Osteocyte (in vitro differentiated cells): ENCODE measurements at regions not wholly inside any gene's neighbourhood (a gene's known extent, or its start where the extent isn't known, plus 50 kb on each side); places are given as distances from the start of the nearest gene placed in this dataset.

Experiments
- DNase-seq: peaks from one replicate; pipeline ENCODE4 v3.0.0; 2021; ENCODE audit warnings: mixed read lengths; ENCODE audit not compliant: unreplicated experiment; ENCODE audit errors: extremely low spot score
- H3K27ac Mint-ChIP-seq: one replicate; pipeline ENCODE4 v1.8.0; 2021; ENCODE audit warnings: mild to moderate bottlenecking, mixed read lengths; ENCODE audit not compliant: unreplicated experiment
- H3K27me3 Mint-ChIP-seq: one replicate; pipeline ENCODE4 v1.8.0; 2021; ENCODE audit warnings: mixed read lengths; ENCODE audit not compliant: unreplicated experiment
- H3K36me3 Mint-ChIP-seq: one replicate; pipeline ENCODE4 v1.8.0; 2021; ENCODE audit warnings: mixed read lengths; ENCODE audit not compliant: unreplicated experiment
- H3K4me1 Mint-ChIP-seq: one replicate; pipeline ENCODE4 v1.8.0; 2021; ENCODE audit warnings: mixed read lengths; ENCODE audit not compliant: unreplicated experiment
- H3K4me3 Mint-ChIP-seq: one replicate; pipeline ENCODE4 v1.8.0; 2021; ENCODE audit warnings: mild to moderate bottlenecking, moderate library complexity, mixed read lengths; ENCODE audit not compliant: unreplicated experiment
- H3K9me3 Mint-ChIP-seq: one replicate; pipeline ENCODE4 v1.8.0; 2021; ENCODE audit warnings: mixed read lengths; ENCODE audit not compliant: unreplicated experiment
- CTCF ChIP-seq: fragments of 200-600 bp; sonication (generic); IDR thresholded peaks from 2 replicates; pipeline ENCODE4 v1.5.0; 2021; ENCODE audit warnings: antibody characterized with exemption, mild to moderate bottlenecking, moderate library complexity

- no peak for TF ChIP-seq CTCF
- Mint-ChIP-seq H3K4me3 (no peak overlapping the region), H3K27ac (no peak overlapping the region), H3K9me3 (no peaks in the 10 kb centered on the region), H3K4me1 (no peaks in the 10 kb centered on the region), H3K27me3 (no peaks in the 10 kb centered on the region), H3K36me3 (no peaks in the 10 kb centered on the region)
- DNase-seq = peak; percentile 46
These were observed 129.0 kb upstream of the CHD6 start for GRCh38 chr20:41747226-41747625.

GRCh38 chr20:41746635-41747034 is 128.5 kb upstream of the CHD6 start:
- Mint-ChIP-seq H3K9me3 (no peaks in the 10 kb centered on the region), H3K27ac (no peak overlapping the region), H3K36me3 (no peaks in the 10 kb centered on the region), H3K27me3 (no peaks in the 10 kb centered on the region), H3K4me3 (no peak overlapping the region), H3K4me1 (no peaks in the 10 kb centered on the region)
- DNase-seq = peak; percentile 36
- TF ChIP-seq CTCF = no peak

- no peak overlapping the region for H3K27ac Mint-ChIP-seq
- H3K4me3 Mint-ChIP-seq = no peak overlapping the region
- H3K4me1 Mint-ChIP-seq = no peaks in the 10 kb centered on the region
- H3K27me3 Mint-ChIP-seq = no peaks in the 10 kb centered on the region
- no peaks in the 10 kb centered on the region for H3K36me3 Mint-ChIP-seq
- peak; percentile 79 for TF ChIP-seq CTCF
- no peak for DNase-seq
- peaks cover 4% of the 10 kb centered on the region for H3K9me3 Mint-ChIP-seq
These were observed 120.5 kb upstream of the CHD6 start for GRCh38 chr20:41738604-41739206.

GRCh38 chr20:41735949-41736348 is 117.8 kb upstream of the CHD6 start:
- Mint-ChIP-seq H3K9me3 (peaks cover 4% of the 10 kb centered on the region), H3K36me3 (no peaks in the 10 kb centered on the region), H3K27me3 (no peaks in the 10 kb centered on the region), H3K4me3 (no peak overlapping the region), H3K4me1 (no peaks in the 10 kb centered on the region), H3K27ac (no peak overlapping the region)
- no peak for DNase-seq
- TF ChIP-seq CTCF = no peak

- no peaks in the 10 kb centered on the region for H3K27me3 Mint-ChIP-seq
- no peaks in the 10 kb centered on the region for H3K36me3 Mint-ChIP-seq
- H3K27ac Mint-ChIP-seq = no peak overlapping the region
- DNase-seq = peak; percentile 75
- peaks cover 4% of the 10 kb centered on the region for H3K9me3 Mint-ChIP-seq
- no peak overlapping the region for H3K4me3 Mint-ChIP-seq
- H3K4me1 Mint-ChIP-seq = no peaks in the 10 kb centered on the region
- TF ChIP-seq CTCF = peak; percentile 76
These were observed 116.3 kb upstream of the CHD6 start for GRCh38 chr20:41734506-41734945.
